Occipital lobe (tissue), 1 donor: ENCODE measurements at regions not wholly inside any gene's neighbourhood (a gene's known extent, or its start where the extent isn't known, plus 50 kb on each side); places are given as distances from the start of the nearest gene placed in this dataset.
"Not testable (repeated sequence)": the region's sequence is repeated elsewhere in the genome, so short reads cannot be mapped to it uniquely, and the experiment has no call there.

Experiments used
- DNase-seq: peaks from one replicate; lab custom pipeline; 2025; lab: John Stamatoyannopoulos, UW

GRCh38 chr15:66864086-66864830 lies 162.2 kb downstream of the SMAD6 start:
- no peak for DNase-seq

GRCh38 chr15:66864871-66865281 lies 162.8 kb downstream of the SMAD6 start:
- no peak for DNase-seq

DNA sequence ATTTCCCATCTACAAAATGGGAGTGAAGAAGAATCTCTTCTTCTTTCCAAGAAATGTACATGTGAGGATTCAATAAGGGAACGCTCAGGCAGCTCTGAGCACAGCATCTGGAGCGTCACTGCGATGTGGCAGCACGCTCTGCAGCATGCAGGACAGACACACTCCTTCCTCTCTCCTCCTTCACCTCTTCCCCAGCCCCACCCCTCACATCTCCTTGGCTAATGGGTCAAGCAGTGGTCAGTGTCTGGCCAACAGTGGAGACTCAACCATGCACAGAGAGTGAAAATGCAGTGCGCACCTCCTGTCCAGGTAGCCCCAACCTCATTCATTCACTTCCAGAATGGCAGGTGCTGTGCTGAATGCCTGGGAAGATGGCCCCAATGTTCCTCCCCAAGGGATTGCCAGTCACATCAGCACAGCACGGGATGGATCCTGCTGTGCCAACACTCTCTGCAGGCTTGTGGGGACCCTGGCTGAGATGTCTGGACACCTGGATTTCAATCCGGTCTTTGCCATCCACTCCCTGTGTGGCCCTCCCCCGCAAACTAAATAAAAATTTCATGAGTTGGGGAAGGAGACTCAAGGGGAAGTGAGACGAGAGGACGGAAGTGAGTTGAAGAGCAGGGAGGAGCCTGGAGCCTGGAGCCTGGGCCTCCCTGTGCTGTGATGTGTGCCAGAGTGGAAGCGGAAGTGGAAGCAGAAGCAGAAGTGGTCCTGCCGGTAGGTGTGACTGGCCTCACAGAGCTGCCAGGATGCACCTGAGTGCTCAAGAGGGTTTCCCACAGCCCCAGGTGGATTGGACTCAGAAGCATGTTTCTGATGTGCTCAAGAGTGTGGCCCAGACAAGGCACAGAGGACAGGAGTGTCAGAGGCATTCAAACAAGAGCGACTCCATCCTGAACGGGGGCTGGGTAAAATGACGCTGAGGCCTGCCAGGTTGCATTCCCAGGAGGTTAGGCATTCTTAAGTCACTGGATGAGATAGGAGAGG lies 163.9 kb downstream of the SMAD6 start:
- DNase-seq, result no peak

GRCh38 chr15:66866656-66867055 lies 164.6 kb downstream of the SMAD6 start:
- DNase-seq, result no peak

DNA sequence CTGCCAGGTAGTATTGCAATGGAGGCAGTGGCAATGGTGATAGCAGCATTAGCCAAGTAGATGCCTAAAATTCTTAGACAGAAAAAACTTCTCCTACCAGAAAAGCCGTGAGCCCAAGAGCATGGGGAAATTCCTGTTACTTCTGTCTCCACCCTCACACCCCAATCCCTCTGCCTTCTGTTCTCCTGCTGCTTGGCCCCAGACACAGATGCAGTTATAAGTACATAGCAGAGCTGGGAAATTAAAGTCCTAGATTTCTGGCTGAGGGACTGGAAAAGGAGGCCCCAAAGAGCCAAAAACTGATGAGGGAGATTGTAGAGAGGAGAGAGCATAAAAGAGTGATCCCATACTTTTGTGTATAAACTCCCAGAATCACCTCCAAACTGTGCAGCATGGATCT lies 166.9 kb downstream of the SMAD6 start:
- DNase-seq, result no peak

DNA sequence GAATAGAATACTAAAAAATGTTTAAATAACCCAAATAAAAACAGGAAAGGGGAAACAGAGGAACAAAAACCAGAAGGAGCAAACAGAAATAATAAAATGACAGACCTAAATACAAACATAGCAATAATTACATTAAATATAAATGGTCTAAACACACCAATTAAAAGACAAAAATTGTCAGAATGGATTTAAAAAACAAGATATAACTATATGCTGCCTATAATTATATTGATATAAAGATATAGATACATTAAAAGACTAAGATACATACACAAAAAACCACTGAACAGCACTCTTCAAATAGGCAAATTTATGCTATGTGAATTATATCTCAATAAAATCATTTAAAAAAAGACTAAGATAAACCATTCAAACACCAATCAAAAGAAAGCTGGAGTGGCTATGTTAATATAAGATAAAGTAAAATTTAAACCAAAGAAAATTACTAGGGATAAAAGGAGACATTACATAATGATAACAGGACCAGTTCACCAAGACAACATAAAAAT lies 168.9 kb downstream of the SMAD6 start:
- DNase-seq, result no peak

GRCh38 chr15:66872405-66872804 lies 170.4 kb downstream of the SMAD6 start:
- DNase-seq, result no peak

GRCh38 chr15:66873331-66873730 lies 171.3 kb downstream of the SMAD6 start:
- DNase-seq, result not testable (repeated sequence)

- no peak for DNase-seq
Measured at GRCh38 chr15:66873856-66874255, 171.8 kb downstream of the SMAD6 start.

- no peak for DNase-seq
Measured at GRCh38 chr15:66875588-66876420, 173.8 kb downstream of the SMAD6 start.

DNA sequence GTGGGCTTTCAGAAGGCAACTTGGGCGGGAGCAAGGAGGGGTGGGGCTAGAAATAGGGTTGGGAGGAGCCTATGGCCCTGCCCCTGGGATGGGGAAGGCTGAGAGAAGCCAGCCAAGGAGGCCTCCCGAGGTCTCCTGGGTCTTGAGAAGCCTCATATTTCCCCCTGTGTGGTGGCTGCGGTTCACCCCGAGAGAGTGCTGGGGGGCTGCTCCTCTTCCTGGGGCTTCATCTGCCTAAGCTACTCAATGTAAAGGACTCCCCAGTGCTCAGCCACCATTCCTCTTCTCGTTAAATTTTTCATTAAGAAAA lies 174.3 kb downstream of the SMAD6 start:
- no peak for DNase-seq

- no peak for DNase-seq
Measured at GRCh38 chr15:66876731-66877476, 174.9 kb downstream of the SMAD6 start.

DNA sequence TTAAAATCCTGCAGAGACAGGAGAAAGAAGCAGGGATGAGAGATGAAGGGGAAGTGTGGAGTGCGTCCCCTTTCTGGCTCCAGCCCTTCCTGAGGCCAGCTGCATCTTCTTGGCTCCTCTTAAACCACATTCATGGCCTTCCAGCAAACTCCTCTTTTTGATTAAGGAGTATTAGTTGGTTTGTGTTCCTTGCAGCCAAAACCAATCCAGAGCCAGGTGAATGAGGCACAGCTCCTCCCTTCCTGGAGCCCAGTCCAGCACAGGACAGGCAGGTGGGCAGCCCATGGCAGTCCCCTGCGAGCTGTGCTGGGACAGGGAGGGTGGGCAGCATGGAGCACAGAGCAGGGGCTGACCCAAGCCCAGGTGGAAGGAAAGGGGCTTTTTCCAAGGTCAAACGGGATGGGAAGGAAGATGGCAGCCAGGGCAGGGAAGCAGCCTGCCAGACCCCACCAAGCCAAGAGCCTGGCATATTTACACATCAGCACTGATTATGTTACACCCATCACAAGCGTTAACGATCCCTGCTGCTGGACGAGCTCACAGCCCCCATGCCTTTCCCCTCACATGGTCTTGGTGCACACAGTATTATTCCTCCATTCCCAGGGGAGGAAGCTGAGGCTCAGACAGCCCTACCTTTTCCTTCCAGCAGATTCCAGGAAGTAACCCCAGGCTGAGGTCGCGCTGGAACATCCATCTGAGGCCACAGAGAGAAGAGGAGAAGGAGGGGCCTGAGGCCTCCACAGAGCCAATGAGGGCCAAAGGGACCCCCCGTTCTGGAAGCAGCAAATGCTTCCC lies 175.6 kb downstream of the SMAD6 start:
- no peak for DNase-seq

DNA sequence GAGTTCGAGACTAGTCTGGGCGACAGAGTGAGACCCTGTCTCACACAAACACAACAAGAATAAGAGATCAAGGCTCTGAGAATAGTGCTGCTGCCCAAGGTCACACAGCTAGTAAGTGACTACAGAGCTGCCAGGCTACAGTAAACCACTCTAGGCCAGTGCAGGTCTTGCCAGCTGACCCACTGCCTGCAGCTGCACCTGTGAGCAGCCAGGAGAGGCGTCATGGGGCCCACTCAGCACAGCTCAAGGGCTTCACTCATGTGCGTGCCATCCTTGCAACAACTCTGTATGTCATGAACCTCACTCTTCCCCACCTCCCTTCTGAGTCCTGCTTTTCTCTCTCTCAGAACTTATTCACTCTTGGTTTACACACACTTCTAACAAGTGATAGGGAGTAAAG lies 176.7 kb downstream of the SMAD6 start:
- DNase-seq, result no peak

DNA sequence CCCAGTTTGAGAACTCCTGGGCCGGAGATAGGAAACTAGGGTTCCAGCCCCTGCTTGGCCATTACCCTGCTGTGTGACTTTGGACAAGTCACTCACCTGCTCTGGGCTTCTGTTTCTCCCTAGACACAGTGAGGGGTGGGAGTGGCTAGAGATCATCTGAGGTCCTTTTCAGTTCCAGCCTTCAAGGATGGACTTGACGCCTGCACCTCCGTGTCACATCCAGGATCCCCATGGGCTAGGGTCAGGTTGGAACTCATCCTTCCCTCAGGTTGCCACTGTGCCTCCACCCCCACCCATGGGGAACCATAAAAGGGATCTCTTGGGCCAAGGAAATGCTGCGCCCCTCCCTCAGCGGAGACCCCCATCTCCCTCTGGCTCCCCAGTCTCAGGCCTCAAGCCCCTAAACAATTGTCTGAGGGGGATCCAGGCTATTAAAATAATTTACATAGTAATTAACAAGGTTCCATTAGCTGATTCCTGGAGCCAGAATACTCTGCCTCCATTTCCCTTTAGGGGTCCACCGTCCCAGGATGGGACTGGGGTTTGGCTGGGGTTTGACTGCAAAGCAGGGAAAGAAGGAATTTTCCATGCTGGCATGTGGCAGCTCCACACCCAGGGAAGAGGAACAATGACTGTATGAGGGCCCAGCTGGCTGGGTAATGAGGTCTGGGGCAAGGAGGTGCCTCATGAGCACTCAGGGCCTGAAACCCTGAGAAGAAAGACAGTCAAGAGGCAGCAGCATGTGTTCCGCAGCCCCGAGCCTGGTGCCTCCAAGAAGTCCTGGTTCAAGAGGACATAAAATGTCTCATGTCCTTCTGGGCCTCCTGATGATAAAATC lies 177.7 kb downstream of the SMAD6 start:
- DNase-seq, result no peak

GRCh38 chr15:66880380-66881155 lies 178.5 kb downstream of the SMAD6 start:
- DNase-seq, result no peak

DNA sequence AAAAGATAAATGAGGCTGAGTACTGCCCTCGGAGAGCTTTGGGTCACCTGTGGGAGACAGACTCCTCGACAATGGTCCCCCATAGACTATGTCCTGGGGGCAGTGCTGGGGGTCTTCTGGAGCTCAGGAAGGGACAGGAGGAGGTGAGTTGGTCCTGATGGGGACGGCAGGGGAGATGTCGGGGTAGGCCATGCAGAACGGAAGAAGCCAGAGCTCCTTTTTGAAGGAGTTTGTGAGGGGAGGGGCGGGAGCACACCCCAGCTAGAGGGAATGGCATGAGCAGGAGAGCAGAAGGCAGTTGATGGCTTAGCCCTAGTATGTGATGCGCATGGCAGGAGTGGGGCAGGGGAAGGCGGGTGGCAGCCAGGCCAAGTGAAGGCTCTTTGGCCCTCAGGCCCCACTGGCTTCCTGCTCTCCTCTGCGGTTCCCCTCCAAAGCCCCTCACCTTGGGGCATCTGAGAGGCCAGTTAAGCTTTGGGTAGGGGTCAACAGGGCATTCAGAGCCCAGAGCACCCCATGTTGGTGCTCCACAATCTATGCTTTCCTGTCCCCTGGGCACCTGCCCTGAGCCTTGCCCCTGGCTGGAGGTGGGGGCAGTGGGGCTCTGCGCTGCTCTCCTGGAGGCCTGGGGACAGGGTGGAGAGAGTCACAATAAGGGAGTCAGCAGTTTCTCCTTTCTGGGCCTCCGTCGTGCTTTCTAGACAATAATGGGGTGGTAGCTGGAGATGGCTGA lies 179.3 kb downstream of the SMAD6 start:
- DNase-seq, result no peak
